GM18517 (cell line): ENCODE measurements at regions not wholly inside any gene's neighbourhood (a gene's known extent, or its start where the extent isn't known, plus 50 kb on each side); places are given as distances from the start of the nearest gene placed in this dataset.
A peak's percentile ranks its signal among the peaks of the same experiment; 100 is the strongest.

Experiments
- ATAC-seq: cut with Tn5 transposase; IDR thresholded peaks from one replicate; pipeline ENCODE4 v1.9.1; 2021; ENCODE audit warnings: mild to moderate bottlenecking, moderate library complexity; ENCODE audit not compliant: unreplicated experiment

- ATAC-seq, result no peak
These were observed 214.9 kb upstream of the RPS6KA3 start for GRCh38 chrX:20481632-20482031.

- ATAC-seq, result no peak
These were observed 213.2 kb upstream of the RPS6KA3 start for GRCh38 chrX:20479896-20480295.

- ATAC-seq, result no peak
These were observed 212.3 kb upstream of the RPS6KA3 start for GRCh38 chrX:20479048-20479447.

- no peak for ATAC-seq
These were observed 211.3 kb upstream of the RPS6KA3 start for GRCh38 chrX:20477836-20478524.

GRCh38 chrX:20477219-20477618, 210.5 kb upstream of the RPS6KA3 start:
- ATAC-seq, result no peak

- ATAC-seq, result no peak
These were observed 206.0 kb upstream of the RPS6KA3 start for GRCh38 chrX:20472620-20473258.

GRCh38 chrX:20472148-20472547, 205.4 kb upstream of the RPS6KA3 start:
- ATAC-seq, result no peak

GRCh38 chrX:20471483-20471882, 204.8 kb upstream of the RPS6KA3 start:
- no peak for ATAC-seq

- peak; percentile 77 for ATAC-seq
These were observed 196.8 kb upstream of the RPS6KA3 start for GRCh38 chrX:20463296-20464075.

GRCh38 chrX:20461576-20461975, 194.9 kb upstream of the RPS6KA3 start:
- no peak for ATAC-seq

- ATAC-seq, result no peak
These were observed 194.3 kb upstream of the RPS6KA3 start for GRCh38 chrX:20461002-20461401.

- no peak for ATAC-seq
These were observed 193.0 kb upstream of the RPS6KA3 start for GRCh38 chrX:20459410-20460350.

GRCh38 chrX:20456971-20457370, 190.3 kb upstream of the RPS6KA3 start:
- no peak for ATAC-seq

- no peak for ATAC-seq
These were observed 188.3 kb upstream of the RPS6KA3 start for GRCh38 chrX:20455001-20455400.

- no peak for ATAC-seq
These were observed 187.4 kb upstream of the RPS6KA3 start for GRCh38 chrX:20454117-20454516.

- peak; percentile 68 for ATAC-seq
These were observed 185.8 kb upstream of the RPS6KA3 start for GRCh38 chrX:20452487-20452886.

GRCh38 chrX:20451929-20452328, 185.2 kb upstream of the RPS6KA3 start:
- ATAC-seq, result no peak

GRCh38 chrX:20445109-20445508, 178.4 kb upstream of the RPS6KA3 start:
- peak; percentile 67 for ATAC-seq

GRCh38 chrX:20442597-20442996, 175.9 kb upstream of the RPS6KA3 start:
- ATAC-seq, result peak; percentile 80

GRCh38 chrX:20441123-20441522, 174.4 kb upstream of the RPS6KA3 start:
- no peak for ATAC-seq
